T-cell (primary cell): ENCODE measurements at regions not wholly inside any gene's neighbourhood (a gene's known extent, or its start where the extent isn't known, plus 50 kb on each side); places are given as distances from the start of the nearest gene placed in this dataset.
A peak's percentile ranks its signal among the peaks of the same experiment; 100 is the strongest.

Source experiments
- ATAC-seq, 4 experiments: fragments of 200-7000 bp in 3 of 4; fragments of 150-1000 bp in 1 of 4; cut with Tn5 transposase; replicated peaks in 1 of 4; 1 replicate in 3 of 4; 2 replicates in 1 of 4; pipeline ENCODE4 v1.10.0; 2021; ENCODE audit warnings: moderate library complexity in 3 of 4, mild to moderate bottlenecking in 2 of 4, moderate number of reproducible peaks in 1 of 4
- CTCF ChIA-PET, 2 donors: fragments of 300-600 bp; sonication (Branson Sonifier 250); formaldehyde crosslinking; loops; one replicate each; lab custom pipeline; 2022; ENCODE audit warnings: antibody characterized with exemption in 2 of 2; lab: Charles Lee
- POLR2A ChIA-PET, 2 donors: fragments of 300-600 bp; sonication (Branson Sonifier 250); formaldehyde crosslinking; loops; one replicate each; lab custom pipeline; 2022; ENCODE audit warnings: antibody characterized with exemption in 2 of 2; lab: Charles Lee
- DNase-seq, 35 experiments: peaks; one replicate each; pipeline versions ENCODE4 v3.0.0 to v3.0.0-alpha.2; 2013 to 2023
- H3K27ac ChIP-seq: one replicate; pipeline ENCODE4 v1.5.1; 2013; ENCODE audit warnings: low read length
- H3K27me3 ChIP-seq, 2 experiments: replicated peaks in 1 of 2; 1 replicate in 1 of 2; 2 replicates in 1 of 2; pipeline versions ENCODE4 v1.6.1 to v1.7.0; 2013; ENCODE audit warnings: low read length in 1 of 2, mixed read lengths in 1 of 2; ENCODE audit not compliant: control insufficient read depth in 2 of 2, insufficient read depth in 2 of 2; ENCODE audit errors: extremely low read depth in 1 of 2
- H3K36me3 ChIP-seq, 2 donors: 1 replicate in 1 of 2; 2 replicates in 1 of 2; pipeline versions ENCODE4 v1.6.1 to v1.7.0; 2013; ENCODE audit warnings: low read length in 1 of 2; ENCODE audit not compliant: control insufficient read depth in 2 of 2, insufficient read depth in 1 of 2; ENCODE audit errors: extremely low read depth in 1 of 2
- H3K4me1 ChIP-seq, 2 experiments: 1 replicate in 1 of 2; 2 replicates in 1 of 2; pipeline versions ENCODE4 v1.6.1 to v1.7.0; 2013; ENCODE audit warnings: low read length in 2 of 2, mixed read lengths in 1 of 2; ENCODE audit not compliant: insufficient read depth in 2 of 2, control insufficient read depth in 1 of 2; ENCODE audit errors: extremely low read depth in 1 of 2
- H3K4me3 ChIP-seq, 2 donors: 1 replicate in 1 of 2; 2 replicates in 1 of 2; pipeline versions ENCODE4 v1.5.1 to v1.7.0; 2013; ENCODE audit warnings: mild to moderate bottlenecking in 2 of 2, low read length in 1 of 2, moderate library complexity in 1 of 2; ENCODE audit not compliant: control insufficient read depth in 1 of 2; ENCODE audit errors: extremely low read depth in 1 of 2
- H3K9me3 ChIP-seq: 2 replicates; pipeline ENCODE4 v1.7.0; 2013
- H3K27ac Mint-ChIP-seq, 2 donors: one replicate each; pipeline ENCODE4 v1.8.0; 2020 to 2021; ENCODE audit warnings: mild to moderate bottlenecking in 2 of 2, mixed read lengths in 2 of 2
- H3K27me3 Mint-ChIP-seq, 2 donors: one replicate each; pipeline ENCODE4 v1.8.0; 2021 to 2022; ENCODE audit warnings: mixed read lengths in 2 of 2
- H3K36me3 Mint-ChIP-seq: one replicate; pipeline ENCODE4 v1.8.0; 2021; ENCODE audit warnings: mixed read lengths
- H3K4me1 Mint-ChIP-seq, 3 donors: one replicate each; pipeline ENCODE4 v1.8.0; 2020 to 2022; ENCODE audit warnings: mixed read lengths in 3 of 3, mild to moderate bottlenecking in 1 of 3
- H3K4me3 Mint-ChIP-seq, 3 donors: one replicate each; pipeline ENCODE4 v1.8.0; 2020 to 2022; ENCODE audit warnings: mild to moderate bottlenecking in 3 of 3, mixed read lengths in 3 of 3, moderate library complexity in 3 of 3
- H3K9me3 Mint-ChIP-seq, 3 donors: one replicate each; pipeline ENCODE4 v1.8.0; 2020 to 2022; ENCODE audit warnings: mixed read lengths in 3 of 3
- WGBS: methylation state at CpG from one replicate; pipeline ENCODE4 v1.1.5; 2013; ENCODE audit warnings: missing lambda C conversion rate; ENCODE audit not compliant: insufficient coverage; 5-methylcytosine and 5-hydroxymethylcytosine counted together

- ATAC-seq (no peak), DNase-seq (no peak)
- Histone ChIP-seq H3K4me1 (no peaks in the 10 kb centered on the region), H3K36me3 (no peaks in the 10 kb centered on the region), H3K4me3 (no peak overlapping the region), H3K9me3 (no peaks in the 10 kb centered on the region), H3K27me3 (no peaks in the 10 kb centered on the region), H3K27ac (no peak overlapping the region)
- WGBS = no CpG with 5 or more reads among the region's 1 CpG
- peaks cover 0 to 2% (median under 1%) of the 10 kb centered on the region in 3 donors for H3K9me3 Mint-ChIP-seq
- no peaks in the 10 kb centered on the region for H3K27me3 Mint-ChIP-seq
- H3K4me3 Mint-ChIP-seq = no peak overlapping the region
- H3K36me3 Mint-ChIP-seq = no peaks in the 10 kb centered on the region
- no peak overlapping the region for H3K27ac Mint-ChIP-seq
- ChIA-PET CTCF (no interaction called here), POLR2A (no interaction called here)
- no peaks in the 10 kb centered on the region for H3K4me1 Mint-ChIP-seq
Observed at GRCh38 chr3:168267179-168267578, 171.5 kb upstream of the GOLIM4 start.

DNA sequence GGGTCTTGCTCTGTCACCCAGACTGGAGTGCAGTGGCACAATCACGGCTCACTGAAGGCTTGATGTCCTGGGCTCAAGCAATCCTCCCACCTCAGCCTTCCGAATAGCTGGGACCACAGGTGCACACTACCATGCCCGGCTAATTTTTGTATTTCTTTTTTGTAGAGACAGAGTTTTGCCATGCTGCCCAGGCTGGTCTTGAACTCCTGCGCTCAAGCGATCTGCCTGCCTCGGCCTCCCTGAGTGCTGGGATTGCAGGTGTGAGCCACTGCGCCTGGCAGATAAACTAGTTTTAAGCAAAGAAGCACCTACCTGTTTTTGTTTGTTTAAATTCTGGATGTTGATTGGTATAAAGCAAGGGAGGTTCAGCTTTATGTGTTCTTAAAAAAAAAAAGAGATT is 170.6 kb upstream of the GOLIM4 start:
- 91% methylated on average over 7 of the region's 7 CpGs for WGBS
- Mint-ChIP-seq H3K4me1 (no peaks in the 10 kb centered on the region), H3K27me3 (no peaks in the 10 kb centered on the region), H3K36me3 (no peaks in the 10 kb centered on the region), H3K4me3 (no peak overlapping the region), H3K9me3 (peaks cover 0 to 2% (median 0%) of the 10 kb centered on the region in 3 donors), H3K27ac (no peak overlapping the region)
- ATAC-seq = no peak
- H3K9me3 ChIP-seq = no peaks in the 10 kb centered on the region
- no peak for DNase-seq
- H3K4me1 ChIP-seq = no peaks in the 10 kb centered on the region
- H3K27me3 ChIP-seq = no peaks in the 10 kb centered on the region
- no peaks in the 10 kb centered on the region for H3K36me3 ChIP-seq
- ChIA-PET POLR2A (no interaction called here), CTCF (no interaction called here)
- no peak overlapping the region for H3K4me3 ChIP-seq
- no peak overlapping the region for H3K27ac ChIP-seq

DNA sequence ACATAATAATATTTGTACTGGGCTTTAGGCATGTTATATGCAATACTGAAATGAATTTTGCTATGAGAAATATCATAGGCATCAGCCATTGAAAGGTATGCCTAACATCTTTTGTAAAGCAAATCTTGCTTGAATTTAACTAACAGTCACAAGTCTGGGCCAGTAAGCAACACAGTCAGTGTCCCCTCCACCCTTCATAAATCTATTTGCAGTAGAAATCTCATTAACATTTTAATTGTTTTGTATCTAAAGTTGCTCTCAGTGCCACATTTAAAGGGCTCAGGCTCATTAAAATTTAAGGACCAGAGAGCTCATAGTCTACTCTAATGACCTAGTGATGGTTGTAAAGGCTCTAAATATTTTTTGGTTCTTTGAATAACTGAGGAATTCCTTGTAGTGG is 167.2 kb upstream of the GOLIM4 start:
- no peaks in the 10 kb centered on the region for H3K9me3 ChIP-seq
- no peak overlapping the region for H3K27ac Mint-ChIP-seq
- H3K27ac ChIP-seq = no peak overlapping the region
- no peak overlapping the region for H3K4me3 ChIP-seq
- peaks cover 0 to 2% (median 0%) of the 10 kb centered on the region in 3 donors for H3K9me3 Mint-ChIP-seq
- no peak for ATAC-seq
- POLR2A ChIA-PET = no interaction called here
- CTCF ChIA-PET = interaction anchor here in 1 of 2 donors (0.8 kb wide), 1 partner anchor 16 kb away, joined by 3 read pairs; no protein-coding TSS in a partner anchor
- no peak overlapping the region for H3K4me3 Mint-ChIP-seq
- no peaks in the 10 kb centered on the region for H3K27me3 ChIP-seq
- peaks cover 2 to 4% of the 10 kb centered on the region in 2 donors for H3K27me3 Mint-ChIP-seq
- no peaks in the 10 kb centered on the region for H3K36me3 ChIP-seq
- DNase-seq = no peak
- no peaks in the 10 kb centered on the region for H3K4me1 ChIP-seq
- H3K36me3 Mint-ChIP-seq = no peaks in the 10 kb centered on the region
- no peaks in the 10 kb centered on the region for H3K4me1 Mint-ChIP-seq

DNA sequence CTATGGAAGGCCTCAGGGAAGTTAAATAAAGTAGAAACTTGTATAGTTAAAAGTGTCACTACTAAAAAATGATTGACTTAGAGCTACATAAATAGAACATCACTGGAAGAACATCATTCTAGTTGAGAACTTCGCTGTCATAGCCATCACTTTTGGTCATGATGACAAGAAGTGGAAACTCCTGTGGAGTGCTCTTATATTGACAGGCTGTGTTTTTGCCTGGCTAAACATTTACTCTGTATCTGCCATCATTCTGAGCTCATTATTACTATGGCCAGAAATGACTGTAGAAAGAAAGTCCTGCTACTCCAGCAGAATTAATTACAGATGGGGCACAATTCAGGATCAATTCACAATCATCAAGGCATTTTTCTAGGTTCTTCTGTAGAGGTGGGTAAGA is 165.1 kb upstream of the GOLIM4 start:
- Histone ChIP-seq H3K4me1 (no peaks in the 10 kb centered on the region), H3K36me3 (no peaks in the 10 kb centered on the region), H3K9me3 (no peaks in the 10 kb centered on the region), H3K27ac (no peak overlapping the region), H3K27me3 (no peaks in the 10 kb centered on the region), H3K4me3 (no peak overlapping the region)
- no peak overlapping the region for H3K27ac Mint-ChIP-seq
- H3K4me3 Mint-ChIP-seq = no peak overlapping the region
- DNase-seq (no peak), ATAC-seq (no peak)
- CTCF ChIA-PET = no interaction called here
- no CpG with 5 or more reads among the region's 1 CpG for WGBS
- peaks cover 0 to 6% (median 6%) of the 10 kb centered on the region in 3 donors for H3K9me3 Mint-ChIP-seq
- POLR2A ChIA-PET = no interaction called here
- peaks cover 2 to 4% of the 10 kb centered on the region in 2 donors for H3K27me3 Mint-ChIP-seq
- H3K36me3 Mint-ChIP-seq = no peaks in the 10 kb centered on the region
- no peaks in the 10 kb centered on the region for H3K4me1 Mint-ChIP-seq

DNA sequence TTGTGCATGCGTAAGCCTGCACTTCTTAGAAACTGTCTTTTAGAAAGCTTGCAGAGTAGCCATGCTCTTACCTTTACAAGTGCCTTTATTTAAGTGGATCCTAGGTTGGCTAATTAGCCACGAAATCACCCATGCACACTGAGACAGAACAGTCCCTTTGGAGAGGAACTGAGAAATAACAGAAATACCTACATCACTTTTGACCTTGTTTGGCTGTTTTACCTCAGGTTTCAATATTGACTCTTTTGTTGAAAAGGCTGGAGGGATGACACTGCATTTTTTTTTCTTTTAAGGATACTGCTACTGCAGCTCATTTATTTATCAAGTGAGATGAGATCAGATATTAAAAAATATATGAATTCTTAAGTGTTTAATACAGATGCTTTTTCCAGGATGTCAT is 155.6 kb upstream of the GOLIM4 start:
- Histone ChIP-seq H3K36me3 (no peaks in the 10 kb centered on the region), H3K9me3 (no peaks in the 10 kb centered on the region), H3K27me3 (peaks cover 2 to 23% of the 10 kb centered on the region in 2 experiments), H3K27ac (no peak overlapping the region), H3K4me1 (peaks cover 0 to 12% of the 10 kb centered on the region in 2 experiments), H3K4me3 (no peak overlapping the region)
- no CpG with 5 or more reads among the region's 2 CpGs for WGBS
- Mint-ChIP-seq H3K9me3 (peaks cover 7 to 12% (median 8%) of the 10 kb centered on the region in 3 donors), H3K4me1 (peaks cover 12 to 13% (median 12%) of the 10 kb centered on the region in 3 donors), H3K27ac (no peak overlapping the region), H3K4me3 (no peak overlapping the region), H3K27me3 (peaks cover 34 to 35% of the 10 kb centered on the region in 2 donors), H3K36me3 (no peaks in the 10 kb centered on the region)
- ChIA-PET POLR2A (no interaction called here), CTCF (no interaction called here)
- ATAC-seq (no peak), DNase-seq (no peak)

DNA sequence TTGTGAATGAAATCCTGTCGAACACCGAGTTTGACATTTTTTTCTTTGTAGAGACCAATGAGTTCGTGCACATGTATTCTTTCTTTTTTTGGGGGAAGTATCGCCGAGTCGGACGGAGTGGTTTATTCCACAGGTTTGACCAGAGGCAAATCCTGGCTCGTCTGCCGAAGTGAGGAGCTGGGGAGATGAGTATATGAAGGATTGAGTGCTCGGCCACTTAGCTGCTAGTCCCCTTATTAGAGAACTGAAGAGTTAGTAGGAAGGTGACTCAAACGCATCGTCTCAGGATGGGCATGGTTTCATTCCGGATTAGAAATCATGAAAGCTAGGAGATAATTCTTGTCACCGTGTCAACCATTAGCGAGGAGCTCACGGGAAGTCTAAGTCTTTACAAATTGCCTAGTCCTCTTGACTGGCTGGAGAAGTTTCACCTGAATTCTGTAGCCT is 154.7 kb upstream of the GOLIM4 start:
- H3K36me3 Mint-ChIP-seq = no peaks in the 10 kb centered on the region
- H3K9me3 ChIP-seq = no peaks in the 10 kb centered on the region
- H3K27me3 Mint-ChIP-seq = peaks cover 34 to 35% of the 10 kb centered on the region in 2 donors
- no peaks in the 10 kb centered on the region for H3K36me3 ChIP-seq
- H3K4me3 ChIP-seq = peak overlapping the region in 1 of 2 donors; percentile 58
- no peak for DNase-seq
- H3K4me1 ChIP-seq = peaks cover 0 to 12% of the 10 kb centered on the region in 2 experiments
- POLR2A ChIA-PET = no interaction called here
- WGBS = 3% methylated on average over 13 of the region's 16 CpGs
- H3K4me3 Mint-ChIP-seq = peak overlapping the region; percentile 41 to 65 (median 55)
- peaks cover 2 to 23% of the 10 kb centered on the region in 2 experiments for H3K27me3 ChIP-seq
- peaks cover 7 to 10% (median 7%) of the 10 kb centered on the region in 3 donors for H3K9me3 Mint-ChIP-seq
- peaks cover 12 to 13% (median 12%) of the 10 kb centered on the region in 3 donors for H3K4me1 Mint-ChIP-seq
- no peak overlapping the region for H3K27ac ChIP-seq
- no peak overlapping the region for H3K27ac Mint-ChIP-seq
- CTCF ChIA-PET = no interaction called here
- no peak for ATAC-seq
